RWPE1 (cell line): ENCODE measurements at regions not wholly inside any gene's neighbourhood (a gene's known extent, or its start where the extent isn't known, plus 50 kb on each side); places are given as distances from the start of the nearest gene placed in this dataset.

ENCODE experiments used
- CTCF ChIA-PET: fragments of 350-600 bp; sonication (Branson Sonifier 250); formaldehyde crosslinking; extraction: SDS; loops from one replicate; lab custom pipeline; 2021; lab: Yijun Ruan, JAX
- POLR2A ChIA-PET: fragments of 400-600 bp; formaldehyde crosslinking; extraction: SDS; loops from one replicate; lab custom pipeline; 2020; ENCODE audit warnings: antibody characterized with exemption; ENCODE audit not compliant: low non-redundant PET; lab: Yijun Ruan, JAX
- DNase-seq: peaks from one replicate; pipeline ENCODE4 v3.0.0; 2012; ENCODE audit warnings: low spot score
- H3K27ac ChIP-seq: fragments of 450-650 bp; 2 replicates; pipeline ENCODE4 v1.5.1; 2017
- TF ChIP-seq, protein P1 (sequence below): fragments of 450-650 bp; conservative IDR thresholded peaks from 2 replicates; pipeline ENCODE4 v1.5.1; 2017; ENCODE audit warnings: low read depth, mild to moderate bottlenecking

DNA sequence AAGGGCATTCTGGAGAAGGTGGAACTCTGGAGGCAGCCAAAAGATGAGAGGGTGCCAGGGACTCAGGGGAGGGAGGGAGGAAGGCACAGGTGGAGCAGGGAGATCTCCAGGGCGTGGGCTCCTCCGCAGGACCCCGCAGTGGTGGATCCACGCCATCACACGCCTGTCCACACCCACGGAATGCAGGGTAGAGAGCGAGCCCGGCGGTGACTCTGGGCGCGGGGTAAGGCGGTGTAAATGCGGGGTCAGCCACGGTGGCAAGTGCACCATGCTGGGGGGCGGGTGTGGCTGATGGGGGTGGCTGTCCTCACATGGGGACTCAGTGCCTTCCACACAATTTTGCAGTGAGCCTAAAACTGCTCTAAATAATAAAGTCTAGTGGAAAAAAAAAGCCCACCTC is 105.1 kb upstream of the TTC34 start:
- ChIA-PET CTCF (interaction anchor here (0.6 kb wide), 2 partner anchors 30 to 31 kb away, joined by 4 read pairs; no protein-coding TSS in a partner anchor), POLR2A (no interaction called here)
- TF ChIP-seq, protein P1, sequence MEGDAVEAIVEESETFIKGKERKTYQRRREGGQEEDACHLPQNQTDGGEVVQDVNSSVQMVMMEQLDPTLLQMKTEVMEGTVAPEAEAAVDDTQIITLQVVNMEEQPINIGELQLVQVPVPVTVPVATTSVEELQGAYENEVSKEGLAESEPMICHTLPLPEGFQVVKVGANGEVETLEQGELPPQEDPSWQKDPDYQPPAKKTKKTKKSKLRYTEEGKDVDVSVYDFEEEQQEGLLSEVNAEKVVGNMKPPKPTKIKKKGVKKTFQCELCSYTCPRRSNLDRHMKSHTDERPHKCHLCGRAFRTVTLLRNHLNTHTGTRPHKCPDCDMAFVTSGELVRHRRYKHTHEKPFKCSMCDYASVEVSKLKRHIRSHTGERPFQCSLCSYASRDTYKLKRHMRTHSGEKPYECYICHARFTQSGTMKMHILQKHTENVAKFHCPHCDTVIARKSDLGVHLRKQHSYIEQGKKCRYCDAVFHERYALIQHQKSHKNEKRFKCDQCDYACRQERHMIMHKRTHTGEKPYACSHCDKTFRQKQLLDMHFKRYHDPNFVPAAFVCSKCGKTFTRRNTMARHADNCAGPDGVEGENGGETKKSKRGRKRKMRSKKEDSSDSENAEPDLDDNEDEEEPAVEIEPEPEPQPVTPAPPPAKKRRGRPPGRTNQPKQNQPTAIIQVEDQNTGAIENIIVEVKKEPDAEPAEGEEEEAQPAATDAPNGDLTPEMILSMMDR: no peak
- DNase-seq: no peak
- no peak overlapping the region for H3K27ac ChIP-seq

DNA sequence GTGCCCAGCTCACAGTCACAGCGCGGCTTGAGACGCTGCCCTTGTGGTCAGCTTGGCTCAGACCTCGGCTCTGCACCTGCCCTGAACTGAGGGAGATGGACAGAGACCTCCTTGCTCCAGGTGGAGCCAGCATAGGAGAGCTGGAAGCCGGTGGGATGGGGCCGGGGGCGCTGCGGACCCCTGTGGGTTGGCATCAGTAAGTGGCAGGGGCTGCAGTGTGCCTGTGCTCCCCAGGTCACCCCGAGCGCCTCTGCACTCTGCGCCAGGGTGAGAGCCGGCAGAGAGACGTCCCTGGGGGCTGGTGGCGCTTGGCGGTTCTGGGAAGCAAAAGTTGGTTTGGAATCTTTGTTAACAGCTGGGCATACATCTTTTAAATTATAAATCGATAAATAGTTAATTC is 105.6 kb upstream of the TTC34 start:
- CTCF ChIA-PET: interaction anchor here (0.6 kb wide), 1 partner anchor 30 kb away, joined by 4 read pairs; no protein-coding TSS in a partner anchor
- TF ChIP-seq, protein P1: no peak

DNA sequence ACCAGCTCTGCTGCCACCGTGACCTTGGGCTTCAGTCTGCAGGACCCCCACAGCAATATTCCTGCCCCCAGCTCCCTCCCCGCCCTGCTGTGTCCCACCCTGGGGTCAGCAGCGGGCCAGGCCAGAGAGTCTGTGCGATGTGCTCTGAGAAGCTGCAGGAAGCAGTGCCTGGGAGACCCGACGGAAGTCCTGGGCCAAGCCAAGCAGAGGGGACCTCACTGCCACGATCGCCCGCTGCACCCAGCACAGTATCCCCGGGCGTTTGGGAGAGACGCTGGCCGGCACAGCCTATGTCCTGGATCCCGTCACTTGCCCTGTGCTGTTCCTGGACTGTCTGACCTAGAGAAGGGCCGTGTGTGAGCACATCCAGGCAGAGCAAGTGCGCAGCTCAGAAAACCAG is 106.6 kb upstream of the TTC34 start:
- ChIA-PET CTCF (no interaction called here), POLR2A (no interaction called here)
- H3K27ac ChIP-seq: no peak overlapping the region
- TF ChIP-seq, protein P1: no peak
- DNase-seq: no peak

More for the DNA sequence above, 105.6 kb upstream of the TTC34 start:
- DNase-seq: no peak
- POLR2A ChIA-PET: no interaction called here
- no peak overlapping the region for H3K27ac ChIP-seq

DNA sequence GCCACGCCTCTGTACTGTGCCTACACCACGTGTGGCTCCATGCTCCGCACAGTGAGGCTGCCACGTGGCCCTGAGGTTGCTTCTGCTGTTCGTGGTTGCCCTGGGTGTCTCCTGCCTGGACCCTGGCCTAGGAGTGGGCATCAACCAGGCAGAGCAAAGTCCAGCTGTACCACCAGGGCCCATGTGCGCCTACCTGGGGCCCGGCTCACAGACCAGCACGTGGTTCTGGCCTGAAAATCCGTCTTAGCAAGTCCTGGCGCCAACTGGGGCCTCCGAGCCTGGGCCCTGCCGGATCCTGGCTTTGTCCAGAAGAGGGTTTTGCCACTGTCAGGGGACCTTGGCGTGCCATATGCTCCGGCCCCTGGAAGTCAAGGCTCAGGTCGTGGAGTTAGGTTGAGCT is 107.1 kb upstream of the TTC34 start:
- ChIA-PET CTCF (interaction anchor here (0.7 kb wide), 1 partner anchor 13 kb away, joined by 3 read pairs; no protein-coding TSS in a partner anchor), POLR2A (no interaction called here)
- TF ChIP-seq, protein P1: no peak
- no peak for DNase-seq
- no peak overlapping the region for H3K27ac ChIP-seq

DNA sequence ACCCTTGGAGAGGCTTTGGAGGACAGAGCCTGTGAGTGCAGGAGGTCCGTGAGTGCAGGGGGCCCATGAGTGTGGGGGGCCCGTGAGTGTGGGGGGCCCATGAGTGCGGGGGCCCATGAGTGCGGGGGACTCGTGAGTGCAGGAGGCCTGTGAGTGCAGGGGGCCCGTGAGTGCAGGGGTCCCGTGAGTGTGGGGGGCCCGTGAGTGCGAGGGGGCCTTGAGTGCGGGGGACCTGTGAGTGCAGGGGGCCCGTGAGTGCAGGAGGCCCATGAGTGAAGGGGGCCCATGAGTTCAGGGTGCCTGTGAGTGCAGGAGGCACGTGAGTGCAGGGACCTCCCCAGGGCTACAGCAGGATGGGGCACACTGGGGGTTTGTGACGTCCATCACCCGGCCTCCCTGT is 108.3 kb upstream of the TTC34 start:
- H3K27ac ChIP-seq: no peak overlapping the region
- TF ChIP-seq, protein P1: no peak
- DNase-seq: no peak
- CTCF ChIA-PET: no interaction called here
- POLR2A ChIA-PET: no interaction called here

DNA sequence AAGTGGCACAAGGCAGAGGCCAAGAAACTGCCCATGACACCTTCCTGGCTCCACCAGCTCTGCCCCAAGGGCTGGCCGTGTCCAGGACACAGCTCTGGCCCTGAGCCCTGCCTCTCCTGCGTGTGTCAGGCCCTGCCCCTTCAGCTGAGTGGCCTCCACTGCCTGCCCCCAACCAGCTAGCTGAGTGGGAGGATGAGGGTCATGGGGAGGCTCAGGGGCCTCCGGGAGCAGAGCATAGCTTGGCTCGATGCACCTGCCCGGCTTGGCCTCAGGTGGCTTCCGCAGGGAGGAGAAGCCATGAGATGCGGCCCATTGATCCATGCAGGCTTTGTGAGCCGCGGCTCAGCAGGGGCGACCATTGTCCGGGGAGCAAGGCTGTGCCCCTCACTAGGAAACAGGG is 108.7 kb upstream of the TTC34 start:
- no peak overlapping the region for H3K27ac ChIP-seq

More for the DNA sequence above, 108.7 kb upstream of the TTC34 start:
- TF ChIP-seq, protein P1: no peak
- POLR2A ChIA-PET: no interaction called here
- DNase-seq: no peak
- CTCF ChIA-PET: no interaction called here
